ENCODE measurements at regions not wholly inside any gene's neighbourhood (a gene's known extent, or its start where the extent isn't known, plus 50 kb on each side); places are given as distances from the start of the nearest gene placed in this dataset.

- intact Hi-C loops (cut with micrococcal nuclease), result no loop called here
- Histone ChIP-seq H3K4me1 (ENCODE audit: control insufficient read depth, insufficient read depth, low read length) (no peaks in the 10 kb centered on the region), H3K9me3 (ENCODE audit: control insufficient read depth, insufficient read depth, low read length) (no peaks in the 10 kb centered on the region), H3K4me3 (ENCODE audit: low read length) (no peak overlapping the region), H3K27ac (ENCODE audit: low read length) (no peak overlapping the region), H3K27me3 (ENCODE audit: control insufficient read depth, insufficient read depth, low read length) (no peaks in the 10 kb centered on the region), H3K36me3 (ENCODE audit: control insufficient read depth, insufficient read depth, low read length) (no peaks in the 10 kb centered on the region)
- Mint-ChIP-seq H3K4me3 (no peak overlapping the region), H3K27me3 (ENCODE audit: low read depth in 2 of 2) (peaks cover 0 to 22% of the 10 kb centered on the region in 2 donors), H3K27ac (no peak overlapping the region), H3K9me3 (peaks cover 1 to 2% of the 10 kb centered on the region in 2 donors), H3K36me3 (no peaks in the 10 kb centered on the region), H3K4me1 (no peaks in the 10 kb centered on the region)
- WGBS (ENCODE audit: insufficient coverage), result 93% methylated on average over 1 of the region's 1 CpG
- ATAC-seq, result no peak
- DNase-seq, result no peak
- TF ChIP-seq, protein P1, sequence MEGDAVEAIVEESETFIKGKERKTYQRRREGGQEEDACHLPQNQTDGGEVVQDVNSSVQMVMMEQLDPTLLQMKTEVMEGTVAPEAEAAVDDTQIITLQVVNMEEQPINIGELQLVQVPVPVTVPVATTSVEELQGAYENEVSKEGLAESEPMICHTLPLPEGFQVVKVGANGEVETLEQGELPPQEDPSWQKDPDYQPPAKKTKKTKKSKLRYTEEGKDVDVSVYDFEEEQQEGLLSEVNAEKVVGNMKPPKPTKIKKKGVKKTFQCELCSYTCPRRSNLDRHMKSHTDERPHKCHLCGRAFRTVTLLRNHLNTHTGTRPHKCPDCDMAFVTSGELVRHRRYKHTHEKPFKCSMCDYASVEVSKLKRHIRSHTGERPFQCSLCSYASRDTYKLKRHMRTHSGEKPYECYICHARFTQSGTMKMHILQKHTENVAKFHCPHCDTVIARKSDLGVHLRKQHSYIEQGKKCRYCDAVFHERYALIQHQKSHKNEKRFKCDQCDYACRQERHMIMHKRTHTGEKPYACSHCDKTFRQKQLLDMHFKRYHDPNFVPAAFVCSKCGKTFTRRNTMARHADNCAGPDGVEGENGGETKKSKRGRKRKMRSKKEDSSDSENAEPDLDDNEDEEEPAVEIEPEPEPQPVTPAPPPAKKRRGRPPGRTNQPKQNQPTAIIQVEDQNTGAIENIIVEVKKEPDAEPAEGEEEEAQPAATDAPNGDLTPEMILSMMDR (IDR thresholded peaks at IDR 0.05), result no peak
These were observed 80.0 kb upstream of the NTRK2 start for GRCh38 chr9:84589542-84589941.

DNA sequence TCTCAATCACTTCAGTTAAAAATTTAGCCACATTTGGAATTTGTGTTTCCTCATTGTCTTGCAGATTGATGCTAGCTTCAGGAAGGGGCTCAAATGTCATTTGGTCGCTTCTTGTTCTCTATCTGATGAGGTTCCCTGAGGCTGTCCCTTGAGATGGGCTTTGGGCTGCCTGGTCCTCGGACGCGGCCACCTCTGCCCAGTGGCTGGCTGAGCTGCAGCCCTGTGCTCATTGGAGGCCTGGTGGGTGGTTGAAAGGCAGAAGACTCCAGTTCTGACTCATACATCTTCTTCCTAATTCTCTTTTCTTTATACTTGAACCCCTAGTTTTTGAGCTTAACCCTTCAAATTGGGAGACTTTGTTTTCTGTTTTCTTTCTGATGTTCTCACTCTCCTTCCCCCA lies 78.8 kb upstream of the NTRK2 start:
- DNase-seq, result no peak
- no peak overlapping the region for H3K27ac Mint-ChIP-seq
- TF ChIP-seq, protein P1 (IDR thresholded peaks at IDR 0.05), result no peak
- peaks cover 2% of the 10 kb centered on the region in 2 donors for H3K9me3 Mint-ChIP-seq
- no peaks in the 10 kb centered on the region for H3K36me3 Mint-ChIP-seq
- no peaks in the 10 kb centered on the region for H3K9me3 ChIP-seq (ENCODE audit: control insufficient read depth, insufficient read depth, low read length)
- H3K27me3 Mint-ChIP-seq (ENCODE audit: low read depth in 2 of 2), result peaks cover 0 to 25% of the 10 kb centered on the region in 2 donors
- no peak overlapping the region for H3K27ac ChIP-seq (ENCODE audit: low read length)
- intact Hi-C loops (cut with micrococcal nuclease), result no loop called here
- WGBS (ENCODE audit: insufficient coverage), result 97% methylated on average over 4 of the region's 4 CpGs
- no peaks in the 10 kb centered on the region for H3K4me1 ChIP-seq (ENCODE audit: control insufficient read depth, insufficient read depth, low read length)
- no peaks in the 10 kb centered on the region for H3K4me1 Mint-ChIP-seq
- no peak for ATAC-seq
- no peaks in the 10 kb centered on the region for H3K36me3 ChIP-seq (ENCODE audit: control insufficient read depth, insufficient read depth, low read length)
- no peaks in the 10 kb centered on the region for H3K27me3 ChIP-seq (ENCODE audit: control insufficient read depth, insufficient read depth, low read length)
- no peak overlapping the region for H3K4me3 Mint-ChIP-seq
- no peak overlapping the region for H3K4me3 ChIP-seq (ENCODE audit: low read length)

DNA sequence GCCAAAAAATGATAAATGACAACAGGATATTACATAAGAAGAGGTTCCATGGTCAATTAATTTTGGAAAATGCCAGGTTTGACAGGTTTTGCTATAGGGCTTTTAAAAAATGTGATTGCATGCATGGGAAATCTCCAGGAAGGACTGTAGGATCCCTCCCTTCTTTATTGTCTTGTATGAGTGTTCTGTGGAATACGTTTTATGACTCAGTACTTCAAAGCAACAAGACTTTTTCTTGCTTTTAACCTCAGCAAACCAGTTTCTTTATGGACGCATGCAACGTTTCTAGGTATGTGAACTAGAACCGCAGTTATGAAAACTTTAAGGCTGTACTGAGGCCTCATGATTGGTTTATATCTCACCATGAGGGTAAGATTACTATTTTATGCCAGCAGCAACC lies 76.6 kb upstream of the NTRK2 start:
- no peak overlapping the region for H3K4me3 Mint-ChIP-seq
- DNase-seq, result no peak
- TF ChIP-seq, protein P1 (IDR thresholded peaks at IDR 0.05), result no peak
- no peak overlapping the region for H3K27ac Mint-ChIP-seq
- H3K9me3 ChIP-seq (ENCODE audit: control insufficient read depth, insufficient read depth, low read length), result no peaks in the 10 kb centered on the region
- no peaks in the 10 kb centered on the region for H3K36me3 Mint-ChIP-seq
- H3K27me3 Mint-ChIP-seq (ENCODE audit: low read depth in 2 of 2), result peaks cover 0 to 21% of the 10 kb centered on the region in 2 donors
- H3K9me3 Mint-ChIP-seq, result peaks cover 4 to 5% of the 10 kb centered on the region in 2 donors
- H3K4me1 ChIP-seq (ENCODE audit: control insufficient read depth, insufficient read depth, low read length), result peaks cover 4% of the 10 kb centered on the region
- no peak overlapping the region for H3K4me3 ChIP-seq (ENCODE audit: low read length)
- no peak for ATAC-seq
- intact Hi-C loops (cut with micrococcal nuclease), result no loop called here
- no peak overlapping the region for H3K27ac ChIP-seq (ENCODE audit: low read length)
- 97% methylated on average over 3 of the region's 4 CpGs for WGBS (ENCODE audit: insufficient coverage)
- H3K27me3 ChIP-seq (ENCODE audit: control insufficient read depth, insufficient read depth, low read length), result no peaks in the 10 kb centered on the region
- peaks cover 0 to 10% of the 10 kb centered on the region in 2 donors for H3K4me1 Mint-ChIP-seq
- no peaks in the 10 kb centered on the region for H3K36me3 ChIP-seq (ENCODE audit: control insufficient read depth, insufficient read depth, low read length)

DNA sequence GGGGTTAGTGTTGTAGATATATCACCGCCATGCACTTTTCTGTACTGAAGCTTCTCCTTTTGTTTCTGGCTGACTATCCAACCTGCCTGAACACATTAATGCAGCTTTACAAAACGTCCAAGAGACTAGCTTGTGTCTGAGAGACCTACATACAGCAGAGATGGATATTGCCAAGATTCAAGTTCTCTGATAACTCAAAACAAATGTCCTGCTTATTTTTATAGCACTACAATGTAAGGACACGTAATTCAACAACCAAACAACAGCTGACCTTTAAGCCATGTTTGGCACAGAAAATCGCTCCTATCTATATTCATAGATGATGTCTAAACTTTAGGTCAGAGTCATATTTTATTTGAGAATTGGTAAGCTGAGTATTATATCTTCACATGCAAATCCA lies 76.2 kb upstream of the NTRK2 start:
- TF ChIP-seq, protein P1 (IDR thresholded peaks at IDR 0.05), result no peak

More for the DNA sequence above, 76.2 kb upstream of the NTRK2 start:
- H3K4me1 Mint-ChIP-seq, result peaks cover 0 to 13% of the 10 kb centered on the region in 2 donors
- ATAC-seq (no peak), DNase-seq (no peak)
- no peak overlapping the region for H3K4me3 Mint-ChIP-seq
- no peak overlapping the region for H3K27ac Mint-ChIP-seq
- intact Hi-C loops (cut with micrococcal nuclease), result no loop called here
- no peaks in the 10 kb centered on the region for H3K9me3 ChIP-seq (ENCODE audit: control insufficient read depth, insufficient read depth, low read length)
- no peaks in the 10 kb centered on the region for H3K27me3 ChIP-seq (ENCODE audit: control insufficient read depth, insufficient read depth, low read length)
- H3K4me3 ChIP-seq (ENCODE audit: low read length), result no peak overlapping the region
- peaks cover 4% of the 10 kb centered on the region for H3K4me1 ChIP-seq (ENCODE audit: control insufficient read depth, insufficient read depth, low read length)
- 67% methylated on average over 2 of the region's 4 CpGs for WGBS (ENCODE audit: insufficient coverage)
- H3K36me3 Mint-ChIP-seq, result no peaks in the 10 kb centered on the region
- peaks cover 4 to 5% of the 10 kb centered on the region in 2 donors for H3K9me3 Mint-ChIP-seq
- no peaks in the 10 kb centered on the region for H3K36me3 ChIP-seq (ENCODE audit: control insufficient read depth, insufficient read depth, low read length)
- H3K27ac ChIP-seq (ENCODE audit: low read length), result no peak overlapping the region
- H3K27me3 Mint-ChIP-seq (ENCODE audit: low read depth in 2 of 2), result peaks cover 0 to 20% of the 10 kb centered on the region in 2 donors

Measured in natural killer cell (primary cell).